Activated CD8-positive, alpha-beta memory T cell treated with anti-CD3 and anti-CD28 coated beads, Interleukin-2, amount 50 U/mL, for 24 hours (primary cell): ENCODE measurements at regions not wholly inside any gene's neighbourhood (a gene's known extent, or its start where the extent isn't known, plus 50 kb on each side); places are given as distances from the start of the nearest gene placed in this dataset.
"Not testable (repeated sequence)": the region's sequence is repeated elsewhere in the genome, so short reads cannot be mapped to it uniquely, and the experiment has no call there.

Experiments used
- DNase-seq: peaks from one replicate; pipeline ENCODE4 v3.0.0-alpha.2; 2020; ENCODE audit errors: extremely low read depth

DNA sequence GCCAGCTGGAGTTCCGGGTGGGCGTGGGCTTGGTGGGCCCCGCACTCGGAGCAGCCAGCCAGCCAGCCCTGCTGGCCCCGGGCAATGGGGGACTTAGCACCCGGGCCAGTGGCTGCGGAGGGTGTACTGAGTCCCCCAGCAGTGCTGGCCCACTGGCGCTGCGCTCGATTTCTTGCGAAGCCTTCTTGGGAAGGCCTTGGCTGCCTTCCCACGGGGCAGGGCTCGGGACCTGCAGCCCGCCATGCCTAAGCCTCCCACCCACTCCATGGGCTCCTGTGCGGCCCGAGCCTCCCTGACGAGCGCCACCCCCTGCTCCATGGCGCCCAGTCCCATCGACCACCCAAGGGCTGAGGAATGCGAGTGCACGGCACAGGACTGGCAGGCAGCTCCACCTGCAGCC, 321.6 kb downstream of the SH2D4B start:
- DNase-seq = not testable (repeated sequence)

DNA sequence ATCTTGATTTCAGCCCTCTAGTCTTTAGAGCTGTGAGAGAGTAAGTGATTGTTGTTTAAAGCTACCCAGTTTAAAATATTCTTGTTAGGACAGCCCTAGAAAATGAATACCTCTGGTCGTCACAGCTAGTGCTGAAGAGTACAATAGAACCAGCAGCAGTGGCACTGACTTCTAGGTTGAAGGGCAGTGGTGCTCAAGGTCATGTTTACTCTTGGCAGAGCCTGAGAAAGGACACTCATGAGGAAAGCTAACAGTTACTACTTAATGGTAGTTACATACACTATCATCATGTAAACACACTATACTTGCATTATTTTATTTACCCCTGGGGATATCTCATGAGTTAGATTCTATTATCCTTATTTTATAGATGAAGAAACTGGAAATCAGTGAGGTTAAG, 323.0 kb downstream of the SH2D4B start:
- DNase-seq = no peak

DNA sequence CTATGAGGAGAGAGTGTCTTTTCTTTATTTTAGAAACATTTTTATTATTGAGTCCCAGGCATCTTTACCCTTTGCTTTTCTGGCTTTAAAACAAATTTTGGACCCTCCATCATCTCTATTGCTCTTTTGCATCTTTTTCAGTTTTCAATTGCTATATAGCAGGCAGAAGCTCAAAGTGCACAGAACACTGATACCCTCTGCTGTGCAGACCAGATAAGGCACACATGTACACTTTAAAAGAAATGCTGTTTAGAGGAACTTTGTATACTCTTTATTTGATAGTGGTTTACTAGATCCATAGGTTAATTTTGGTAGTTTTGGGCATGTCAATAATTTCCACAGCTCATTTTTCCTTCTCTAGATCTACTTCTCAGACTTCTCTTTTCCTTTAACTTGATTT, 324.2 kb downstream of the SH2D4B start:
- DNase-seq = no peak

DNA sequence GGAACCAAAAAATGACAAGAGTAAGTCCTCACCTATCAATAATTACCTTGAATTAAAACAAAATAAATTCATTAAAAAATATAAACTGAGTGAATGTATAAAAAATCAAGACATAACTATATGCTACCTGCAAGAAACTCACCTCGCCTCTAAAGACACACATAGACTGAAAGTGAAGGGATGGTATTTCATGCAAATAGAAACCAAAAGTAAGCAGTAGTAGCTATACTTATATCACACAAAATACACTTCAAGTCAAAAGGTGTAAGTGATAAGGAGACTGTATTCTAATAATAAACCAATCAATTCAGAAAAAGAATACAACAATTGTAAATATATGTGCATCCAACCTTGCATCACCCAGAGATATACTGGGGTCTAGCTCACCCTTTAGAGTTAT, 332.6 kb downstream of the SH2D4B start:
- no peak for DNase-seq

DNA sequence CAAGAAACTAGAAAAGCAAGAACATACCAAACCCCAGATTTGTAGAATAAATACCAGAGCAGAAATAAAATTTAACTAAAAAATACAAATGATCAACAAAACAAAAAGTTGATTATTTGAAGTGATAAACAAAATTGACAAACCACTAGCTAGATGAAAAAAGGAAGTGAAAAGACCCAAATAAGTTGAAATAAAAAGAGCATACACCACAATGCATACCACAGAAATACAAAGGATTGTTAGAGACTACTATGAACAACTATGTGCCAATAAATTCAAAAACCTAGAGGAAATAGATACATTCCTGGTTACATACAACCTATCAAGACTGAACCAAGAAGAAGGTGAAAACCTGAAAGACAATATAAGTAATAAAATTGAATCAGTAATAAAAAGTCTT, 333.4 kb downstream of the SH2D4B start:
- DNase-seq = no peak

DNA sequence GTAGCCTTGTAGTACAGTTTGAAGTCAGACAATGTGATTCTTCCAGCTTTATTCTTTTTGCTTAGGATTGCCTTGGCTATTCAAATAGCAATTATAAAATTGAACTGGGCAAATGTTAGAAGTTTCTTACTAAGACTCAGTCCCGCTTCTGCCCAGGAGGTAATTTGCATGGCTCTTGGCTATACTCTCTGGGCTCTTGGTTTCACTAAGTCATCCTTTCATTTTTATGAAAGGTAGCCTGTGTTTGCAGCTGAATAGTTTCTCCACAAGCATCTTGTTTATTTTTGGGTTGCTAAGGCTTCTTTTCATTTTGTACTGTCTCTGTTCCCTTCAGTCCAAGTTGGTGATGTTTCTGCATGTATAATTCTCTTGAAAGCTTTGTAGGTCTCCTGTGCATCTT, 340.6 kb downstream of the SH2D4B start:
- no peak for DNase-seq

DNA sequence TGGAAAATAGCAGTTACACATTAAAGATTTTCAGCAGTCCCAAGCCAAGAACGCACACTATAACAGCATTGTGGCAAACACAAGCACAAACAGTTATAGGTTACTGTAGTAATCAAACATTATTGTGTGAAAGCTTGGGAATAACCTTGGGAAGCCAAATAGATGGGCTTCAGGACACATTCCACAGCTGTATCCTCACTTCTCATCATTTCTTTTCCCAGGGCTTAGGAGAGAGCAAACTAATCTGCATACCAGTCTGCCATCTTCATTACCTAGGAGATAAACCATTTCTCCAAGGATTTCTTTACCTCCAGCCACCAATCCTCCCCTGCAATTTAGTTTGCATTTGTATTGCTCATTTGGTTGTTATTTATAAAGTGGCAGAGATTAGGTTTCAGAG, 352.4 kb downstream of the SH2D4B start:
- no peak for DNase-seq

DNA sequence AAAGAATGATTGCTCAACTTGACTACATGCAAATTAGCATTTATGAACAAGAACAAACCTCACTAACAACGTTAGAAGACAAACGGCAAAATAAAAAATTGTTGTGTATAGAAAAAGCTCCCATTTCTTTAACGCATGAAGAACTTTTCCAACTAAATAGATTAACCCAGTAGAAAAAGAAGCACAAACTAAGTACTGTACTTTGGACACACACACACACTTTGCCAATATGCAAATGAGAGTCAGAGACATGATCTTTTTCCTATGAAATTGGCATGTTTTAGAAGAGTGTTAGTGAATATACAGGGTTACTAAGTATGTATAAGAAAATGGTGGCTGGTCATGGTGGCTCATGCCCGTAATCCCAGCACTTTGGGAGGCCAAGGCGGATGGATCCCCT, 355.6 kb downstream of the SH2D4B start:
- DNase-seq = no peak

DNA sequence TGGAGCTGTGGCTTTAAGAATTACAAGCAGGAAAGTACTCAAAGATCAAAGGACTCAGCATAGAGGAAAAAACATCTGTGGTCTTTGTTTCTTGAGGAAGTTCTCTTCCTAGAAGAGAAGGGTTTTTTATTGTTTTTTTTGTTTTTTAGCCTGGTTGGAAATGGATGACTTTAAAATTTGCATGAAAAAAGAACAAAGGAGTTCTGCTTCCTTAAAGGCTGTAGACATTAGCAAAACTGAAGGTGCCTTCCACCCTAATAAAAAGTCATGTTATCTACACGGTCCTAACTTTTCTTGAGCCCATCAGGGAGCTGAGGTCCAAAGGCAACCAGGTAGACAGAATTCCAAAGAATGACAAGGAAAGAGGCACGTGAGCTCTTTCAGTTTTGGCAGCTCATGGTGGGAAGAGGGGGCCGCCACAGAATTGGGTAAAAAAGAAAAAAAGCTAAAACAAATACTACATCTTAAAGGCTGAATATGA, 356.6 kb downstream of the SH2D4B start:
- DNase-seq = no peak

DNA sequence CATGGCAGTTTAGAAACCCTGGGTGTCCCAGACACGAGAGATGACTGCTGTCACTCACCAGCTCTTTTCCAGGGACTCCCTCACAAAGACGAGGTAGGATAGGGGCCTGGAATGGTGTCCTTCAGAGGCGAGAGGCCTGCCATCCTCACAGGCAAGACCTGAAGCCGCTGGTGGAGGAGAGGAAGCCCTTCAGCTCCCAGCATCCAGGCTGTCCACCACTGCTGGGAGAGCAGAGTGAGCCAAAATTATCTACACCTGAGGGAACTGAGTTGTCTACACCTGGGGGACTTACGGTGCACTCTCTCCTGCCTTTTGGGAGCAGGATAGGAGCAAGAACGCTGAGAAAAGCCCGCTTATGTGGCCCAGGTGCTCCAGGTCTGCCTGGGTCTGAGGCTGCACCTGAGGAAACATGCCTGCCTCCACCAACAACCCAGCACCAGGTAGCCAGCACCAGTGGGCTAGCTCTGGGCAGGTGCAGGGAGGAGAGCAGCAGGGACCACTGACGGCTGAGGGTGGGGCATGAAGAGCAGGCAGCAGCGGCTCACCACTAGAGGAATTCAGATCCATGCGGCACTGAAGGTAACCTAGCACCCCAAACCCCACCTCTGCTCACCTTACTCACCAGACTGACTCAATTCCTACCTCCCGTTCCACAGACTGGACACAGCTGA, 357.2 kb downstream of the SH2D4B start:
- DNase-seq = no peak

DNA sequence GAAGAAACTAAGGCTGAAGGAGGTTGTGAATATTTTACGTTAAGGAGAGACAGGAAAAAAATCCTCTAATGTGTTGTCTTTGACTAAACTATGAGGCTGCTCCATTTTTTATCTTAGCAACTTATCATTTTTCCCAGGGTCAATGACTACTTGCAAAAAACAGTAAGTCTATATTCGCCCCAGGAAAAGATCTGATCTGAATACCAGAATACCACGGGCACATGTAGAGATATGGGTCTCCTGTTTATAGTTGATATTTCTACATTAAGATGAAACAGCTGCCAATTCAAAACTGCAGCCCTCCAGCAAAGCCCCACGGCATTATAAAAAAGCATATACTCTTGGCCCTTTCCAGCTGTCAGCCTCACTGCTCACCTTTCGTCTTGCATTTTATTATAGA, 358.4 kb downstream of the SH2D4B start:
- no peak for DNase-seq

DNA sequence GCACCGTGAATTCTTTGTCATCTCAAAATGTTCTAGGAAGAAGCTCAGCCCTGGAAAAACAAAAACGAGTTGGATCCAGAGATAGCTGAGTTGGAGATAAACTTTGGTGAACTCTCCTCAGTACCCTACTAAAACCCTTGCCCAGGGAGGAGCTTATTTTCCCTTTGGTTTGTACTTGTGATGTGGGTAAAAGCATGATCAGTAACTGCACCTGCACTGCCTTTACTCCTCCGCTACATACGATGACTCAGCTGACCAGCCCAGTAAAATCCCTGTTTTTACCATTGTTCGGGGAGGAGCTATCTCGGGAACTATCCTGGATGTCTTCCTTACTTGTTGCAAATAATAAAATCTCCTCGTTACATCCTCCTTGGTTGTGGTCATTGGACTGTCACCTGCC, 359.3 kb downstream of the SH2D4B start:
- no peak for DNase-seq

DNA sequence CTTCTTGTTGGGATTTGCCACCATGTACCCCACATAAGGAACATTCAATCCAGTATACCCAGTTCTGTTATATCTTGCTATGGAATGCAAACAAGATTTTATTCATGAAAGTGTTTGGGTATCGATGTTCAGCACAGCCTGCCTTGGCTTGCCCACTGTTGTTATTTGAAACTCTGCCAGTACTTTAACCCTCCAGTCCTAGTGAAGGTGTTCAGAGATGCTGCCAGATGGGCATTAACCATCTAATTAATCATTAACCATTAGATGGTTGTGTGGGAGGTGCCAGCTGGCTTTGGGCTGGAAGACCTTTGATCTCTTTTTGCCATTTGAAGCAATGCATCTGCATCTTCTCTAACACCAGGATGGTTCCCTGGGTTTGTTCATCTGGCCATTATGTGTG, 363.0 kb downstream of the SH2D4B start:
- DNase-seq = no peak

DNA sequence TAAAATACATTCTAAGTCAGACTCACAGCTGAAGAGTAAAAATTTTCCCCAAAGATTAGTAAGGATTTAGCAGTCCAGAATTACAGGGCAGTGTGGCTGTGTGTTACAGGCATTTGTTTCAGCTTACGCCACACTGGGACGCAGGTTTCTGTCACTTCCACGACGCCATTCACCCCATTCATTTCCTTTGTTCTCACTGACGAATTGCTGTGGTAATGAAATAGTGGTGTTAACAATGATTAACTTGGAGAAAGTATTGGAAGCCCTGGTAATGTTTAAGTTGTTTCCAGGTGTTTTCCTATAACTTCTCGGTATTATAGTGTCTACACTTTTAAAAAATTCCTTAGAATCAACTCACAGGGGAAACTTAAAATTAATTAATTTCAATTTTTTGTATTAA, 370.9 kb downstream of the SH2D4B start:
- DNase-seq = no peak

DNA sequence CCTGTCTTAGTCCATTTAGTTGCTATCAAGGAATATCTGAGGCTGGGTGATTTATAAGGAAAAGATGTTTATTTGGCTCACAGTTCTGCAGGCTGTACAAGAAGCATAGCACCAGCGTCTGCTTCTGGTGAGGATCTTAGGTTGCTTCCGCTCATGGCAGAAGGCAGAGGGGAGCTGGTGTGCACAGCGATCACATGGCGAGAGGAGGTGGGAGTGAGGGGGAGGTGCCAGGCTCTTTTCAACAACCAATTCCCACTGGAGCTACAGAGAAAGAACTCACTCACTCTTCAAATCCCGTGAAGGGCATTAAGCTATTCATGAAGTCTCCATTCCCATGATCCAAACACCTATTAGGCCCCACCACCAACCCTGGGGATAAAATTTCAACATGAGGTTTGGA, 371.6 kb downstream of the SH2D4B start:
- no peak for DNase-seq

DNA sequence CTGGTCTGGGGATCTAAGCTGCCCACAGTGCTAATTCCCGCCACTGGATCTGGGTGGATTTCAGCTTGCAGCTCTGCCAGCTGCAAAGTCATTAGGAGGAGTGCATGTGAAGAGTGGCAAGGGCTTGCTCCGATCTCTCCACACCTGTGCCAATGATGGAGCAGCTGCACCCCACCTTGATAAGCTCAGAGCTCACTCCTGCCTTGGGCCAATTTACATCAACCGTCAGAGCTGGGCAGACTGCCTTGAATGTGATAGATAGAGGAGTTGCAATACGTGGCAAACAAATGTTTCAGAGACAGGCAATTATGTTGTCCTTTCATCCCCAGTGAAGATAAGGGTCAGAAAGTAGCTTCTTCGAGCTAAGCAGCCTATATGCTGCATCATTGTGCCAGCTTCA, 379.9 kb downstream of the SH2D4B start:
- no peak for DNase-seq

DNA sequence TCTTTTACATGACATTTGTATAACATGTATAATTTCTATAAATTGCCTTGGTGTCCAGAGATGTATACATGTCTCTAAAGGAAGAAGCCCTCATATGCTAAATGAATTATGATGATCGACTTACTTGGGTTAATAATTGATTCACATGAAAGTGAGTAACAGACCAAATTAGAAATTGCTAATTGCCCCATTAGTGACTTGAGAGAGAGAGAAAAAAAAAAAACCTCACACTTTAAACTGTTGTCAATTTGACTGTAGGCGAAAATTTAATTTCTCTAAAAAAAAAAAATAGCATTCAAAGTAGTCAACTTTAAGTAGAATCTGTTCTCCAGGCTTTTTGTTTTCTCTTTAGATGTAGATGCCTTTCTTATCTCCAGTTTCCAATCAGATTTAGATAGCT, 383.3 kb downstream of the SH2D4B start:
- DNase-seq = no peak

DNA sequence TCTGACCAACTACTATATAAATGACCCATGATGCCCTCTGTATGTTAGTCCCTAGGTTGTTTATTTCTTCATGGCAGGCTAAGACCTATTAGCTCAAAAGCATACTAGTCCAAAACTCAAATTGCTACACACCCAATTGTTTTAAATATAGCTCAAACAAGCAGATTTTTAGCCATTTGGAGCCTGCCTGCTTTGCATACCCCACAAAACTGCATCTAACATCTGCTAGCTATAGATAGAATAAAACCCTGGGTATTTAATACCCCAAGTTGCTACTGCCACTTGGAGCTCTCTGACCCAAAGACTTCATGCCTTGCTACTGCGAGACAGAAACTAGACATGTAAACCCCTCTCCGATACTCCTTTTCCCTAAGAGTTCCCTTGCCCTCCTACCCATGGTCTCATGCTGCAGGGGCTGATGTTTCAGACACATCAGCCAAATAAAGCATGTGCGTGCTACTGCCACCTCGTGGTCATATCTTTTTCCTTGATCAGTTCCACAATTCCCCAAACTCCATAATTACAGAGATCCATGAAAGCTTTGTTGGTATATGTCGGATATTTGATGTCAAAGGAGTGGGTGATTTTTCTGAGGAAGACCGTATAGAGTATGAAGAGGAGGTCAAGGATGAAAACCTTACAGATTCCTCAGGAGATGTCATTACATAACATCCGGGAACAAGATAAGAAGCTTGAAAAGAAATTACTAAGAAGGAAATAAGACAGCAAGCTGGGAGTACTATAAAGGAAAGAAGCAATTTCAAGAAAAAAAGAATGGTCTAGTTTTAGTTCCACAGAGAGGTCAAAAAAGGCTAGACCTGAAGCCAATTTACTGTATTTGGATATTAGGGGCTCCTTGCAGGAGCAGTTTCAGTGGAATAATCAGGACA, 386.6 kb downstream of the SH2D4B start:
- no peak for DNase-seq

DNA sequence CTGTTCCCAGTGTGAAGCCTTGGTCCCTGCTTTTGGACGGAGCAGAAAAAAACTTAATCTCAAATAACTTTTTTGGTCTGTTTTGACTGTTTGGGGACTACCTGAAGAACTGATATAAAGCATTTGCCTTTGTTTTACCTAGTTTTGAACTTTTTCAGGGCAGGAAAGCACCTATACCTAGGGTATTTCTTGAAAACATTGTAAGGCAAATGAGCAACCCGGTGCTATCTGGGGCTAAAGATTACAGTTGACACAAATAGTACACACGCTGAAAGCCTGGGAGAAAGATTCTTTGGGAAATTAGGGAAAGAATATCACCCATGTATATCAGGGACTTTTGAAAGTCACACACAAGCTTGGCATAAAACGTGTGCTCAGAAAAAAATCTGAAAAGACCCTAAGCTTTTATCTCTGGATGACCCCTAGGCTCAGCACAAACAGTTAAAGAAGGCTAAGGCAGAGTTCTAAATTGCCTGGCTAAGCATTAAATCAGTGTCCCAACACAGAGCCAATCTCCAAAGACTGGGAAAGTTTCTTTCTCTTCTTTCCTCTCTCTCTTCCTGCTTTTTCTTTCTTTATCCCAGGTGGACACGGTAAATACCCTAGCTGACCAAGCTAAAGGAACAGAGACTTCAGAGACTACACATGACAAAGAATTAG, 389.8 kb downstream of the SH2D4B start:
- no peak for DNase-seq

DNA sequence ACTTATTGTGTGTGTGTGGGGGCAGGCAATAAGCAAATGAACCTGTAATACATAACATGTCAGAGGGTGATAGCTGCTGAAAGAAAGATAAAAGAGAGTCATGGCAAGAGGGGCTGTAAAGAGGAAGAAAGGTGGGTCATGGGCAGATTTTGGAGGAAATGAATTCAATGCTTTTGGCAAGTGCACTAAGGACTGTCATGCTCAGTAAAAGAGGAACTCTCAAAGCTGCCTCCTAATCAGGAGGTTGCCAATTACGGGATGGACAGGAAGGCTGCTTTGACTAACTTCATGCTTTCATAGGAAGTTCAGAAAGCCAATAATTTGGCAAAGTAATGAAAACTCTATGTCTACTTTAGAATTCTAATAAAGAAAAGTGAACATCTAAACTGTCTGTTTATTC, 401.2 kb downstream of the SH2D4B start:
- DNase-seq = no peak

DNA sequence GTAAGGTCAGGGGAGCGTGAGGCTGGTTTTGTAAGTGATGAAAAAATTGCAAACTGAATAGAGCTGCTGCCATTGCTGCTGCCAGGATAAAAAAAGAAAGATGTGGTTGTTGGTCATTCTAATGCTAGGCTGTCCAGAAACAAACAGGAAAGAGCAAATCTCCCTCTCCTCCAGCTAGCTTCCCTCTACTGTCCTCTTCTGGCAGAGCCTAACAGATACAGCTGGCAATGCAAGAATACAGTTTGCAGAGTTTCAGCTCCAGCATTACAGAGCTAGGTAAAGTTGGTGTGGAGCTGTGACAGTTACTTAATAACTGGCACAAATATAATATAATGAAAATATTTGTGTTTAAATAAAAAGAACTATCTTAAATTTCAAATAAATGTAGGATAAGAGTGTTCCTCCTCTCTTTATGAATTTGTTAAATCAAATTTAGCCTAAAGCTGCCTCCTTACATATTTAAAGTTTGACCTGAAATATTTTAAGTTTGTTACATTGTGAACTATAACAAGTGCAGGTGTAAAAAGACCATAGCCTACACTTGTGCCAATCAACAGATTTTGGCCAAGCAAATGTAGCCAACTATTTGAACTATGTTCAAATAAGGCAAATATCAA, 407.7 kb downstream of the SH2D4B start:
- DNase-seq = no peak

DNA sequence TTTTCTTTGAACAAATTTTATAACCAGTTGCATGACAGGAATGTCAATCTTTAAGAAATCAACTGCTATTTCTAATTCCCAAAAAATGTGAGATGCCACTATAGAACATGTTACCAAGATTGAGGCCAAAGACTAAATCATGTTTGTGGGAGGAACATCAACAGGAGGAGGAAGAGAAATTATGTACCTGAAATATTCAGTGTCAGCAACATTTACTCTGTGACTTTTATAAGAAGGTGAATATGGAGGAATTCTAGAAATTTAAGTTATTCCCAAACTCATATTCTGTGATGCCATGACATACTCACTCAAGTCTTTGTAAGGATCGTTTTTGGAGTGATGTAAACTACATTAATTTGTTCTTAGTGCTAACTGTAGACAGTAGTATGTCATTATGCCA, 408.4 kb downstream of the SH2D4B start:
- DNase-seq = no peak
